SK-N-SH (cell line): ENCODE measurements at regions not wholly inside any gene's neighbourhood (a gene's known extent, or its start where the extent isn't known, plus 50 kb on each side); places are given as distances from the start of the nearest gene placed in this dataset.

Source experiments
- CTCF ChIA-PET: fragments of 300-600, 350-600 bp; formaldehyde crosslinking; extraction: SDS; loops from one replicate; lab custom pipeline; 2021; lab: Yijun Ruan, JAX
- POLR2A ChIA-PET: fragments of 350-600 bp; sonication (Branson Sonifier 250); formaldehyde crosslinking; extraction: SDS; loops from one replicate; lab custom pipeline; 2020; ENCODE audit warnings: antibody characterized with exemption, inconsistent platforms; lab: Yijun Ruan, JAX
- DNase-seq: peaks from one replicate; pipeline ENCODE4 v3.0.0; 2012
- H2AFZ ChIP-seq: fragments of 200-600 bp; sonication (generic); 2 replicates; pipeline ENCODE4 v1.8.1; 2016; ENCODE audit warnings: antibody characterized with exemption, mild to moderate bottlenecking, low read depth
- H3F3A ChIP-seq: fragments of 200-600 bp; sonication (generic); replicated peaks from 2 replicates; pipeline ENCODE3; 2016; ENCODE audit warnings: antibody characterized with exemption, mild to moderate bottlenecking; ENCODE audit not compliant: insufficient read depth
- H3K27ac ChIP-seq, 2 experiments: fragments of 200-500 bp in 1 of 2; fragments of 200-600 bp in 1 of 2; sonication (Bioruptor generic) in 1 of 2; sonication (generic), shearing (Covaris generic) in 1 of 2; 2 replicates each; pipeline versions ENCODE4 v1.5.1 to v1.6.1; 2014 to 2016; ENCODE audit warnings: low read depth in 2 of 2, inconsistent platforms in 1 of 2, low read length in 1 of 2, mild to moderate bottlenecking in 1 of 2, mixed read lengths in 1 of 2
- H3K27me3 ChIP-seq: fragments of 200-600 bp; sonication (generic), shearing (Covaris generic); 2 replicates; pipeline ENCODE4 v1.6.1; 2016; ENCODE audit warnings: mixed run types; ENCODE audit not compliant: insufficient read depth
- H3K36me3 ChIP-seq, 2 experiments: fragments of 200-500 bp in 1 of 2; fragments of 200-600 bp in 1 of 2; sonication (Bioruptor generic) in 1 of 2; sonication (generic) in 1 of 2; replicated peaks in 1 of 2; 2 replicates each; pipeline versions ENCODE3 to v1.5.1; 2014 to 2016; ENCODE audit warnings: low read length in 1 of 2, mild to moderate bottlenecking in 1 of 2; ENCODE audit not compliant: insufficient read depth in 2 of 2, control insufficient read depth in 1 of 2
- H3K4me1 ChIP-seq, 2 experiments: fragments of 200-500 bp in 1 of 2; fragments of 200-600 bp in 1 of 2; sonication (Bioruptor generic) in 1 of 2; sonication (generic), shearing (Covaris generic) in 1 of 2; 2 replicates each; pipeline versions ENCODE4 v1.5.1 to v1.6.1; 2014 to 2016; ENCODE audit warnings: low read depth in 1 of 2, low read length in 1 of 2, mixed run types in 1 of 2; ENCODE audit not compliant: insufficient read depth in 2 of 2, control insufficient read depth in 1 of 2
- H3K4me2 ChIP-seq: fragments of 200-600 bp; sonication (generic), shearing (Covaris generic); 2 replicates; pipeline ENCODE4 v1.6.1; 2017; ENCODE audit warnings: mixed run types
- H3K4me3 ChIP-seq, 2 experiments: fragments of 200-500 bp in 1 of 2; fragments of 200-600 bp in 1 of 2; sonication (Bioruptor generic) in 1 of 2; sonication (generic), shearing (Covaris generic) in 1 of 2; 2 replicates each; pipeline versions ENCODE4 v1.5.1 to v1.8.1; 2014 to 2016; ENCODE audit warnings: low read depth in 2 of 2, inconsistent platforms in 1 of 2, low read length in 1 of 2, mild to moderate bottlenecking in 1 of 2, mixed read lengths in 1 of 2, moderate library complexity in 1 of 2
- H3K79me2 ChIP-seq: fragments of 200-600 bp; sonication (generic); 2 replicates; pipeline ENCODE4 v1.8.1; 2017; ENCODE audit warnings: mild to moderate bottlenecking; ENCODE audit not compliant: insufficient read depth
- H3K9ac ChIP-seq: fragments of 200-600 bp; sonication (generic); 2 replicates; pipeline ENCODE4 v1.6.1; 2017; ENCODE audit warnings: mixed run types
- H3K9me2 ChIP-seq: fragments of 200-600 bp; sonication (generic); 2 replicates; pipeline ENCODE4 v1.6.1; 2017; ENCODE audit warnings: mixed run types
- H3K9me3 ChIP-seq: fragments of 200-600 bp; sonication (generic); 2 replicates; pipeline ENCODE4 v1.6.1; 2017; ENCODE audit warnings: mixed run types, mild to moderate bottlenecking, moderate library complexity
- H4K20me1 ChIP-seq: fragments of 200-600 bp; sonication (generic); 2 replicates; pipeline ENCODE4 v1.6.1; 2017; ENCODE audit warnings: mild to moderate bottlenecking, mixed run types; ENCODE audit not compliant: insufficient read depth
- CHD2 ChIP-seq: fragments of 150-350 bp; IDR thresholded peaks from 2 replicates; pipeline ENCODE4 v1.6.1; 2018; ENCODE audit warnings: low read length; ENCODE audit not compliant: partially characterized antibody
- EZH2phosphoT487 ChIP-seq: fragments of 200-600 bp; sonication (generic); IDR thresholded peaks from 2 replicates; pipeline ENCODE4 v1.6.1; 2017; ENCODE audit warnings: low read depth, mixed run types, mild to moderate bottlenecking, antibody characterized with exemption, moderate library complexity, borderline replicate concordance
- FOSL2 ChIP-seq: IDR thresholded peaks from 2 replicates; pipeline ENCODE4 v1.4.0; 2012; ENCODE audit warnings: low read depth, mild to moderate bottlenecking, moderate library complexity, borderline replicate concordance
- GABPA ChIP-seq: IDR thresholded peaks from 2 replicates; pipeline ENCODE4 v1.4.0; 2012; ENCODE audit warnings: low read depth, mild to moderate bottlenecking
- GATA2 ChIP-seq: sonication (generic); formaldehyde crosslinking; IDR thresholded peaks from 2 replicates; pipeline ENCODE4 v1.5.0; 2020; ENCODE audit warnings: mild to moderate bottlenecking, missing genetic modification reagents
- MEF2A ChIP-seq: IDR thresholded peaks from 2 replicates; pipeline ENCODE4 v1.4.0; 2012; ENCODE audit warnings: low read depth, borderline replicate concordance
- MXI1 ChIP-seq: IDR thresholded peaks from 2 replicates; pipeline ENCODE4 v1.6.1; 2012; ENCODE audit warnings: mild to moderate bottlenecking, low read depth, low read length, improper control_type of control experiment
- NRF1 ChIP-seq: IDR thresholded peaks from 2 replicates; pipeline ENCODE4 v1.6.1; 2012; ENCODE audit warnings: low read depth, mild to moderate bottlenecking, low read length
- POLR2AphosphoS5 ChIP-seq: IDR thresholded peaks from 2 replicates; pipeline ENCODE4 v1.6.1; 2012; ENCODE audit warnings: low read depth, low read length
- RAD21 ChIP-seq: IDR thresholded peaks from 2 replicates; pipeline ENCODE4 v1.6.1; 2012; ENCODE audit warnings: mild to moderate bottlenecking, low read length
- RFX5 ChIP-seq: IDR thresholded peaks from 2 replicates; pipeline ENCODE4 v1.6.1; 2012; ENCODE audit warnings: mild to moderate bottlenecking, improper control_type of control experiment, low read length
- SIN3A ChIP-seq: IDR thresholded peaks from 2 replicates; pipeline ENCODE4 v1.6.1; 2012; ENCODE audit warnings: low read depth, mild to moderate bottlenecking, low read length, moderate library complexity, borderline replicate concordance
- SMC3 ChIP-seq: IDR thresholded peaks from 2 replicates; pipeline ENCODE4 v1.6.1; 2012; ENCODE audit warnings: low read depth, low read length, improper control_type of control experiment
- TEAD4 ChIP-seq: IDR thresholded peaks from 2 replicates; pipeline ENCODE4 v1.4.0; 2012; ENCODE audit warnings: mild to moderate bottlenecking, borderline replicate concordance; ENCODE audit not compliant: insufficient read depth
- YY1 ChIP-seq: IDR thresholded peaks from 2 replicates; pipeline ENCODE4 v1.4.0; 2012; ENCODE audit warnings: low read depth, mild to moderate bottlenecking
- WGBS: methylation state at CpG from one replicate; pipeline ENCODE4 v1.1.6; 2017; ENCODE audit warnings: low lambda C conversion rate; 5-methylcytosine and 5-hydroxymethylcytosine counted together
- TF ChIP-seq, protein P1 (sequence below): IDR thresholded peaks from 2 replicates; pipeline ENCODE4 v1.6.1; 2012; ENCODE audit warnings: mild to moderate bottlenecking, low read depth, low read length, moderate library complexity
- TF ChIP-seq, protein P2 (sequence below): IDR thresholded peaks from 2 replicates; pipeline ENCODE4 v1.4.0; 2012; ENCODE audit warnings: low read depth, borderline replicate concordance
- TF ChIP-seq, protein P3 (sequence below): IDR thresholded peaks from 2 replicates; pipeline ENCODE4; 2012
- TF ChIP-seq, protein P4 (sequence below): IDR thresholded peaks from 2 replicates; pipeline ENCODE4 v1.4.0; 2012; ENCODE audit warnings: low read depth, borderline replicate concordance
- TF ChIP-seq, protein P5 (sequence below): IDR thresholded peaks from 2 replicates; pipeline ENCODE4 v1.4.0; 2012; ENCODE audit warnings: low read depth

DNA sequence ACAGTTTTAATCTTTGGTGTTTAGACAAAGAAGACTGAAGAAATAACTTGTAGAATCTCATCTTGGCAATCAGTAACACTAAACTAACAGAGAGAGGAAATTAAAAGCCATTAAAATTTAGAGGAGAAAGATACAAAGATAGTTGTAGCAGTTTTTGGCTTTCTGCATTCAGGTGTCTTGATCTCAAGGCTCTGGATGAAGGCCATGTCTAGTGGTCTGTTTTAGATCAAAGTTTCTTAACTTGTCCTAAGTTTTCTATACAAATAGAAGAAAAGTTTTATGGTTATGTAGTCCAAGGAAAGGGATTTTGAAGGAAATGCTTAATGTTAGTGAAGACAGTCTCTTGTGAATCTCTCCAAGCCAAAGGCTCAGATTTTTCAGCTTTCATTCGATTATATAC, 222.9 kb downstream of the BCHE start:
- POLR2A ChIA-PET, result no interaction called here
- H3K9me2 ChIP-seq, result no peaks in the 10 kb centered on the region
- H3K27me3 ChIP-seq, result no peaks in the 10 kb centered on the region
- H3K4me2 ChIP-seq, result no peak overlapping the region
- no peaks in the 10 kb centered on the region for H3K4me1 ChIP-seq
- no peak for DNase-seq
- no peak overlapping the region for H2AFZ ChIP-seq
- H3K36me3 ChIP-seq, result no peaks in the 10 kb centered on the region
- no peaks in the 10 kb centered on the region for H3F3A ChIP-seq
- H3K9ac ChIP-seq, result no peak overlapping the region
- no peaks in the 10 kb centered on the region for H4K20me1 ChIP-seq
- TF ChIP-seq EZH2phosphoT487, result no peak
- TF ChIP-seq RAD21, result no peak
- no peak for TF ChIP-seq CHD2
- TF ChIP-seq SMC3, result no peak
- no peak for TF ChIP-seq MEF2A
- no peak for TF ChIP-seq RFX5
- TF ChIP-seq, protein P1, sequence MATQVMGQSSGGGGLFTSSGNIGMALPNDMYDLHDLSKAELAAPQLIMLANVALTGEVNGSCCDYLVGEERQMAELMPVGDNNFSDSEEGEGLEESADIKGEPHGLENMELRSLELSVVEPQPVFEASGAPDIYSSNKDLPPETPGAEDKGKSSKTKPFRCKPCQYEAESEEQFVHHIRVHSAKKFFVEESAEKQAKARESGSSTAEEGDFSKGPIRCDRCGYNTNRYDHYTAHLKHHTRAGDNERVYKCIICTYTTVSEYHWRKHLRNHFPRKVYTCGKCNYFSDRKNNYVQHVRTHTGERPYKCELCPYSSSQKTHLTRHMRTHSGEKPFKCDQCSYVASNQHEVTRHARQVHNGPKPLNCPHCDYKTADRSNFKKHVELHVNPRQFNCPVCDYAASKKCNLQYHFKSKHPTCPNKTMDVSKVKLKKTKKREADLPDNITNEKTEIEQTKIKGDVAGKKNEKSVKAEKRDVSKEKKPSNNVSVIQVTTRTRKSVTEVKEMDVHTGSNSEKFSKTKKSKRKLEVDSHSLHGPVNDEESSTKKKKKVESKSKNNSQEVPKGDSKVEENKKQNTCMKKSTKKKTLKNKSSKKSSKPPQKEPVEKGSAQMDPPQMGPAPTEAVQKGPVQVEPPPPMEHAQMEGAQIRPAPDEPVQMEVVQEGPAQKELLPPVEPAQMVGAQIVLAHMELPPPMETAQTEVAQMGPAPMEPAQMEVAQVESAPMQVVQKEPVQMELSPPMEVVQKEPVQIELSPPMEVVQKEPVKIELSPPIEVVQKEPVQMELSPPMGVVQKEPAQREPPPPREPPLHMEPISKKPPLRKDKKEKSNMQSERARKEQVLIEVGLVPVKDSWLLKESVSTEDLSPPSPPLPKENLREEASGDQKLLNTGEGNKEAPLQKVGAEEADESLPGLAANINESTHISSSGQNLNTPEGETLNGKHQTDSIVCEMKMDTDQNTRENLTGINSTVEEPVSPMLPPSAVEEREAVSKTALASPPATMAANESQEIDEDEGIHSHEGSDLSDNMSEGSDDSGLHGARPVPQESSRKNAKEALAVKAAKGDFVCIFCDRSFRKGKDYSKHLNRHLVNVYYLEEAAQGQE, result no peak
- TF ChIP-seq MXI1, result no peak
- TF ChIP-seq SIN3A, result no peak
- TF ChIP-seq, protein P2, sequence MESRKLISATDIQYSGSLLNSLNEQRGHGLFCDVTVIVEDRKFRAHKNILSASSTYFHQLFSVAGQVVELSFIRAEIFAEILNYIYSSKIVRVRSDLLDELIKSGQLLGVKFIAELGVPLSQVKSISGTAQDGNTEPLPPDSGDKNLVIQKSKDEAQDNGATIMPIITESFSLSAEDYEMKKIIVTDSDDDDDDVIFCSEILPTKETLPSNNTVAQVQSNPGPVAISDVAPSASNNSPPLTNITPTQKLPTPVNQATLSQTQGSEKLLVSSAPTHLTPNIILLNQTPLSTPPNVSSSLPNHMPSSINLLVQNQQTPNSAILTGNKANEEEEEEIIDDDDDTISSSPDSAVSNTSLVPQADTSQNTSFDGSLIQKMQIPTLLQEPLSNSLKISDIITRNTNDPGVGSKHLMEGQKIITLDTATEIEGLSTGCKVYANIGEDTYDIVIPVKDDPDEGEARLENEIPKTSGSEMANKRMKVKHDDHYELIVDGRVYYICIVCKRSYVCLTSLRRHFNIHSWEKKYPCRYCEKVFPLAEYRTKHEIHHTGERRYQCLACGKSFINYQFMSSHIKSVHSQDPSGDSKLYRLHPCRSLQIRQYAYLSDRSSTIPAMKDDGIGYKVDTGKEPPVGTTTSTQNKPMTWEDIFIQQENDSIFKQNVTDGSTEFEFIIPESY, result no peak
- no peak for TF ChIP-seq TEAD4
- TF ChIP-seq, all 33 proteins: peak for 0
- CTCF ChIA-PET, result no interaction called here
- Histone ChIP-seq H3K79me2 (no peaks in the 10 kb centered on the region), H3K9me3 (no peaks in the 10 kb centered on the region), H3K27ac (no peak overlapping the region), H3K4me3 (no peak overlapping the region)
- 6% methylated on average over 1 of the region's 1 CpG for WGBS

DNA sequence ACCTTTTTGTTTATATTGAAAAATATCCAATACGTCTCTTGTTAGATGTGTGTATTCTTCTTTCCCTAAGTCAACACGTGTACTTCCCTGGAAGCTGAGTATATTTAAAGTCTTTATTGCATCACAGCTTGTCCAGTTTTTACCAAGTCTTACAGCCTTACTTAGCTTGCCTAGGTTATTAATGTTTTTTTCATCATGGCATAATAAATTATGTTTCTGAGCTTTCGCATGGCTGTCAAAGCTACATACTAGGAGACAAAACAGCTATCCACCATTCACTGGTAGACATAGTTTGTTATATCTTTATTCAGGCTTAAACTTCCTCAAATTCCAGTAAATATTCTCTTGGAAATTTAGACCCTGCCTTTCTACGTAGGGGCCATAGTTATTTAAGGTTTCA, 224.2 kb downstream of the BCHE start:
- Histone ChIP-seq H3K9me3 (no peaks in the 10 kb centered on the region), H3K9me2 (no peaks in the 10 kb centered on the region), H3K4me3 (no peak overlapping the region), H3K36me3 (no peaks in the 10 kb centered on the region), H3K4me2 (no peak overlapping the region), H2AFZ (no peak overlapping the region), H3K27me3 (no peaks in the 10 kb centered on the region), H3K9ac (no peak overlapping the region), H3F3A (no peaks in the 10 kb centered on the region), H3K27ac (no peak overlapping the region), H3K4me1 (no peaks in the 10 kb centered on the region), H3K79me2 (no peaks in the 10 kb centered on the region), H4K20me1 (no peaks in the 10 kb centered on the region)
- DNase-seq, result no peak
- POLR2A ChIA-PET, result no interaction called here
- CTCF ChIA-PET, result no interaction called here
- WGBS, result 32% methylated on average over 4 of the region's 4 CpGs
- TF ChIP-seq, protein P3, sequence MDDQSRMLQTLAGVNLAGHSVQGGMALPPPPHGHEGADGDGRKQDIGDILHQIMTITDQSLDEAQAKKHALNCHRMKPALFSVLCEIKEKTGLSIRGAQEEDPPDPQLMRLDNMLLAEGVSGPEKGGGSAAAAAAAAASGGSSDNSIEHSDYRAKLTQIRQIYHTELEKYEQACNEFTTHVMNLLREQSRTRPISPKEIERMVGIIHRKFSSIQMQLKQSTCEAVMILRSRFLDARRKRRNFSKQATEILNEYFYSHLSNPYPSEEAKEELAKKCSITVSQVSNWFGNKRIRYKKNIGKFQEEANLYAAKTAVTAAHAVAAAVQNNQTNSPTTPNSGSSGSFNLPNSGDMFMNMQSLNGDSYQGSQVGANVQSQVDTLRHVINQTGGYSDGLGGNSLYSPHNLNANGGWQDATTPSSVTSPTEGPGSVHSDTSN, result no peak
- TF ChIP-seq YY1 (no peak), MEF2A (no peak), TEAD4 (no peak), CHD2 (no peak), GABPA (no peak), FOSL2 (no peak), POLR2AphosphoS5 (no peak), NRF1 (no peak), RAD21 (no peak), GATA2 (CRISPR knock-in tag) (no peak)
- TF ChIP-seq, protein P4, sequence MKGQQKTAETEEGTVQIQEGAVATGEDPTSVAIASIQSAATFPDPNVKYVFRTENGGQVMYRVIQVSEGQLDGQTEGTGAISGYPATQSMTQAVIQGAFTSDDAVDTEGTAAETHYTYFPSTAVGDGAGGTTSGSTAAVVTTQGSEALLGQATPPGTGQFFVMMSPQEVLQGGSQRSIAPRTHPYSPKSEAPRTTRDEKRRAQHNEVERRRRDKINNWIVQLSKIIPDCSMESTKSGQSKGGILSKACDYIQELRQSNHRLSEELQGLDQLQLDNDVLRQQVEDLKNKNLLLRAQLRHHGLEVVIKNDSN, result no peak
- TF ChIP-seq, protein P5, sequence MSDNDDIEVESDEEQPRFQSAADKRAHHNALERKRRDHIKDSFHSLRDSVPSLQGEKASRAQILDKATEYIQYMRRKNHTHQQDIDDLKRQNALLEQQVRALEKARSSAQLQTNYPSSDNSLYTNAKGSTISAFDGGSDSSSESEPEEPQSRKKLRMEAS, result no peak
